ENCODE measurements at regions not wholly inside any gene's neighbourhood (a gene's known extent, or its start where the extent isn't known, plus 50 kb on each side); places are given as distances from the start of the nearest gene placed in this dataset.

- no peak for DNase-seq (ENCODE audit: low spot score)
- Histone ChIP-seq H3K27ac (no peak overlapping the region), H3K9me3 (no peaks in the 10 kb centered on the region), H3K36me3 (no peaks in the 10 kb centered on the region), H3K27me3 (replicated peaks; ENCODE audit: insufficient read depth) (no peaks in the 10 kb centered on the region), H3K4me1 (replicated peaks) (peaks cover 5% of the 10 kb centered on the region), H3K4me3 (no peak overlapping the region)
- TF ChIP-seq POLR2AphosphoS5 (IDR thresholded peaks at IDR 0.05), result no peak
- TF ChIP-seq CTCF (IDR thresholded peaks at IDR 0.05), result no peak
- TF ChIP-seq POLR2A (IDR thresholded peaks at IDR 0.05), result no peak
- intact Hi-C loops (cut with DNase I), result no loop called here
- 77% methylated on average over 12 of the region's 12 CpGs for WGBS
Observed at GRCh38 chr3:193826159-193826795, 233.3 kb downstream of the OPA1 start.

GRCh38 chr3:193827040-193827669 is 234.1 kb downstream of the OPA1 start:
- H3K4me3 ChIP-seq, result no peak overlapping the region
- WGBS, result 83% methylated on average over 7 of the region's 7 CpGs
- H3K27me3 ChIP-seq (replicated peaks; ENCODE audit: insufficient read depth), result no peaks in the 10 kb centered on the region
- TF ChIP-seq POLR2AphosphoS5 (IDR thresholded peaks at IDR 0.05), result no peak
- TF ChIP-seq CTCF (IDR thresholded peaks at IDR 0.05), result no peak
- TF ChIP-seq POLR2A (IDR thresholded peaks at IDR 0.05), result no peak
- no peak for DNase-seq (ENCODE audit: low spot score)
- intact Hi-C loops (cut with DNase I), result no loop called here
- H3K4me1 ChIP-seq (replicated peaks), result peaks cover 5% of the 10 kb centered on the region
- H3K27ac ChIP-seq, result no peak overlapping the region
- no peaks in the 10 kb centered on the region for H3K9me3 ChIP-seq
- H3K36me3 ChIP-seq, result no peaks in the 10 kb centered on the region

DNA sequence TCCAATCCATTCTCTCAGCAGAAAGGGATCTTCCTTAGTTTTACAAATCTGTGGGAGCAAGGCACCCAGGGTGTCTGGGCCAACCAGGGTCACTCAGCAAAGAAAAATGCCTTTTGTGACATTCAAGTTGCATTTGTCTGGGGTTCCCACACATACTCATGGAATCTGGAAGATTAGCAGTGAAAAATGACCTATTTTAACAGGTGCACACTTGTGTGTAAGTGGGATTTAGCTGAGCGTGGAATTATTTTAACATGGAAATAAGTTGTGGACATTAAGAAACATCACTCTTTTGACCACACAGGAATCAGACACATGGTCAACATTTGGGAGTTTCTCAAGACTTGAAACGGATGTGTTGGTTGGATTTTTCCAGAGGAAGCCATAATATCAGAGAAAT is 234.9 kb downstream of the OPA1 start:
- no peak overlapping the region for H3K4me3 ChIP-seq
- 59% methylated on average over 2 of the region's 2 CpGs for WGBS
- H3K36me3 ChIP-seq, result no peaks in the 10 kb centered on the region
- intact Hi-C loops (cut with DNase I), result no loop called here
- H3K27ac ChIP-seq, result no peak overlapping the region
- no peaks in the 10 kb centered on the region for H3K27me3 ChIP-seq (replicated peaks; ENCODE audit: insufficient read depth)
- no peaks in the 10 kb centered on the region for H3K9me3 ChIP-seq
- no peak for DNase-seq (ENCODE audit: low spot score)
- peaks cover 5% of the 10 kb centered on the region for H3K4me1 ChIP-seq (replicated peaks)
- TF ChIP-seq POLR2AphosphoS5 (IDR thresholded peaks at IDR 0.05), result no peak
- TF ChIP-seq CTCF (IDR thresholded peaks at IDR 0.05), result no peak
- no peak for TF ChIP-seq POLR2A (IDR thresholded peaks at IDR 0.05)

DNA sequence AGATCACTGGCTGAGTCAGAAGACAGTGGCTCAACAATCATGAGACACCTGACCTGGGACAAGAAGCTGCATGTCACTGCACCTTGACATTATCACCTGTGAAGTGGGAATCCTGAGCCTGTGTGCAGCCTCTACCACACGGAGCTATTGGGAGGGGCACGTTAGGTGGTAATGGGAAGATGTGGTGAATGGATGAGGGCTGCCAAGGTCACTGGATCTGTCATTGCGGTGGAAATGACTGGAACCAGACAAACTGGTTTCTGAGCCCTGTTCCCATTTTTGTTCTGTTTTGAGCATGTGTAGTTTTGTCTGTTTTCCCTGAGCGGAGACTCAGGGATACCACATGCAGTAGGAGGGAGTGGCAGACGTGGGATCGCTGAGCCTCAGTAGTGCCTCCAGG is 235.5 kb downstream of the OPA1 start:
- H3K4me3 ChIP-seq, result no peak overlapping the region
- TF ChIP-seq POLR2AphosphoS5 (IDR thresholded peaks at IDR 0.05), result peak; percentile 17
- TF ChIP-seq CTCF (IDR thresholded peaks at IDR 0.05), result no peak
- 48% methylated on average over 6 of the region's 6 CpGs for WGBS
- H3K9me3 ChIP-seq, result no peaks in the 10 kb centered on the region
- H3K27me3 ChIP-seq (replicated peaks; ENCODE audit: insufficient read depth), result no peaks in the 10 kb centered on the region
- H3K27ac ChIP-seq, result no peak overlapping the region
- intact Hi-C loops (cut with DNase I), result no loop called here
- H3K4me1 ChIP-seq (replicated peaks), result peaks cover 5% of the 10 kb centered on the region
- peak; percentile 33 for DNase-seq (ENCODE audit: low spot score)
- no peaks in the 10 kb centered on the region for H3K36me3 ChIP-seq

DNA sequence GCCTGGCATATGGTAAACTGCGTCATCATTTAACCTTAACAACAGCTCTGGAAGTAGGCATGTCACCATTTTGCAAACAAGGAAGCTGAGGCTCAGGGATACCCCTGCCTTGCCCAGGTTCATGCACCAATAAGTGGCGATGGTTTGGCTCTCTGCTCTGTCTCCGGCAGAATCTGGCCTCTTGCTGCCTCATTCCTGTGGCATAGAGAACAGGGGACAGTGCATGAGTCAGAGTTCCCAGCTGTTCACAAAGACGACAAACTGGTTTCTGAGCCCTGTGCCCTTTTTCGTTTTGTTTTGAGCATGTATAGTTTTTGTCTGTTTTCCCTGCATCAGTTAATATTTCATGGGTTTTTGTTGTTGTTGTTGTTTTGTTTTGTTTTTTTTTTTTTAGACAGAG is 236.8 kb downstream of the OPA1 start:
- peak; percentile 79 for DNase-seq (ENCODE audit: low spot score)
- H3K4me1 ChIP-seq (replicated peaks), result peaks cover 5% of the 10 kb centered on the region
- TF ChIP-seq POLR2A (IDR thresholded peaks at IDR 0.05), result no peak
- peak; percentile 79 for TF ChIP-seq POLR2AphosphoS5 (IDR thresholded peaks at IDR 0.05)
- no peak for TF ChIP-seq CTCF (IDR thresholded peaks at IDR 0.05)
- H3K36me3 ChIP-seq, result no peaks in the 10 kb centered on the region
- WGBS, result 59% methylated on average over 5 of the region's 5 CpGs
- no peaks in the 10 kb centered on the region for H3K9me3 ChIP-seq
- H3K27ac ChIP-seq, result peak overlapping the region; percentile 67 to 72
- intact Hi-C loops (cut with DNase I), result no loop called here
- H3K27me3 ChIP-seq (replicated peaks; ENCODE audit: insufficient read depth), result no peaks in the 10 kb centered on the region
- no peak overlapping the region for H3K4me3 ChIP-seq

Measured in prostate gland (tissue), 2 donors.